SH-SY5Y (cell line): ENCODE measurements at regions not wholly inside any gene's neighbourhood (a gene's known extent, or its start where the extent isn't known, plus 50 kb on each side); places are given as distances from the start of the nearest gene placed in this dataset.

Experiments
- GATA2 ChIP-seq: IDR thresholded peaks from 2 replicates; pipeline ENCODE4 v1.6.1; 2011; ENCODE audit warnings: mild to moderate bottlenecking, low read depth, low read length
- GATA3 ChIP-seq: IDR thresholded peaks from 2 replicates; pipeline ENCODE4 v1.6.1; 2011; ENCODE audit warnings: low read depth, mild to moderate bottlenecking, low read length, moderate library complexity

GRCh38 chr12:124691429-124691828 lies 124.0 kb upstream of the NCOR2 start:
- TF ChIP-seq GATA3 (no peak), GATA2 (no peak)
